Ovary (tissue), 7 donors: ENCODE measurements at regions not wholly inside any gene's neighbourhood (a gene's known extent, or its start where the extent isn't known, plus 50 kb on each side); places are given as distances from the start of the nearest gene placed in this dataset.

ENCODE experiments used
- DNase-seq, 5 donors: peaks; one replicate each; pipeline ENCODE4 v3.0.0-alpha.2; 2019 to 2020
- H3K27ac ChIP-seq, 2 donors: fragments of 200-600 bp; one replicate each; pipeline versions ENCODE4 v1.5.1 to v1.8.0; 2019 to 2022
- H3K27me3 ChIP-seq: fragments of 200-600 bp; one replicate; pipeline ENCODE4 v1.8.0; 2022
- H3K36me3 ChIP-seq: fragments of 200-600 bp; sonication (generic); one replicate; pipeline ENCODE4 v1.5.1; 2019
- H3K4me1 ChIP-seq: one replicate; pipeline ENCODE4 v1.8.1; 2013; ENCODE audit warnings: mild to moderate bottlenecking, moderate library complexity; ENCODE audit not compliant: insufficient read depth
- H3K4me3 ChIP-seq: fragments of 200-600 bp; sonication (generic); one replicate; pipeline ENCODE4 v1.5.1; 2017
- H3K9me3 ChIP-seq, 2 donors: fragments of 200-600 bp in 1 of 2; sonication (generic) in 1 of 2; one replicate each; pipeline versions ENCODE4 v1.5.1 to v1.8.1; 2013 to 2019; ENCODE audit warnings: mild to moderate bottlenecking in 1 of 2, moderate library complexity in 1 of 2
- CTCF ChIP-seq, 3 donors: fragments of 450-650 bp in 2 of 3; fragments of 200-600 bp in 1 of 3; IDR thresholded peaks; one replicate each; pipeline versions ENCODE4 v1.5.1 to v1.8.0; 2016 to 2022; ENCODE audit warnings: antibody characterized with exemption in 3 of 3, mild to moderate bottlenecking in 1 of 3
- EP300 ChIP-seq: sonication (generic); formaldehyde crosslinking; IDR thresholded peaks from one replicate; pipeline ENCODE4 v1.6.1; 2017; ENCODE audit warnings: antibody characterized with exemption
- POLR2A ChIP-seq: fragments of 450-650 bp; IDR thresholded peaks from one replicate; pipeline ENCODE4 v1.6.1; 2017; ENCODE audit warnings: antibody characterized with exemption, mild to moderate bottlenecking, moderate library complexity
- WGBS, 3 donors: extraction: QIAGEN DNeasy Blood & Tissue Kit in 1 of 3; methylation state at CpG; one replicate each; pipeline versions ENCODE4 v1.1.5 to v1.1.7; 2013 to 2017; 5-methylcytosine and 5-hydroxymethylcytosine counted together
- intact Hi-C, 4 donors: fragments of 100-400 bp; cut with DNase I; formaldehyde crosslinking; loops; one replicate each; pipeline versions ENCODE4 v1.11.0 to v1.15.1; 2022 to 2023
- donor health status: DM: no; HTN: no; CAD: no; lungs with moderate emphysema.
- donor health status: DM: no; HTN: no; CAD: no.
- donor health status: Bipolar disorder and iron deficiency.
- donor health status: DM: no; HTN: no; CAD: no.
- donor health status: DM: yes; HTN: yes; CAD: no.

GRCh38 chr18:60966876-60967275 is 366.4 kb upstream of the CDH20 start:
- H3K27ac ChIP-seq: no peak overlapping the region
- H3K36me3 ChIP-seq: no peaks in the 10 kb centered on the region
- TF ChIP-seq CTCF (IDR thresholded peaks at IDR 0.05) (no peak), POLR2A (no peak), EP300 (no peak)
- 39 to 44% (median 42%) methylated on average over 2 of the region's 2 CpGs for WGBS, 3 donors
- no peak overlapping the region for H3K4me3 ChIP-seq
- DNase-seq: no peak
- H3K4me1 ChIP-seq: no peaks in the 10 kb centered on the region
- no peaks in the 10 kb centered on the region for H3K27me3 ChIP-seq
- intact Hi-C loops: no loop called here
- H3K9me3 ChIP-seq: no peaks in the 10 kb centered on the region

- H3K36me3 ChIP-seq: no peaks in the 10 kb centered on the region
- intact Hi-C loops: no loop called here
Observed at GRCh38 chr18:60975420-60975819, 357.8 kb upstream of the CDH20 start.

GRCh38 chr18:60976976-60977375 is 356.3 kb upstream of the CDH20 start:
- Histone ChIP-seq H3K27me3 (no peaks in the 10 kb centered on the region), H3K27ac (no peak overlapping the region), H3K4me1 (peaks cover 5% of the 10 kb centered on the region), H3K4me3 (no peak overlapping the region), H3K9me3 (no peaks in the 10 kb centered on the region), H3K36me3 (no peaks in the 10 kb centered on the region)
- intact Hi-C loops: no loop called here
- no peak for TF ChIP-seq CTCF (IDR thresholded peaks at IDR 0.05)
- no peak for TF ChIP-seq POLR2A
- no peak for TF ChIP-seq EP300
- WGBS, 3 donors: 91 to 93% (median 92%) methylated on average over 3 of the region's 3 CpGs
- no peak for DNase-seq

More at GRCh38 chr18:60975420-60975819, 357.8 kb upstream of the CDH20 start:
- WGBS, 3 donors: 80 to 84% (median 80%) methylated on average over 7 of the region's 7 CpGs
- no peaks in the 10 kb centered on the region for H3K27me3 ChIP-seq
- H3K4me1 ChIP-seq: peaks cover 2% of the 10 kb centered on the region
- H3K4me3 ChIP-seq: no peak overlapping the region
- no peak overlapping the region for H3K27ac ChIP-seq
- no peak for TF ChIP-seq EP300
- no peak for TF ChIP-seq CTCF (IDR thresholded peaks at IDR 0.05)
- no peak for TF ChIP-seq POLR2A
- H3K9me3 ChIP-seq: no peaks in the 10 kb centered on the region
- DNase-seq: no peak

- Histone ChIP-seq H3K27me3 (no peaks in the 10 kb centered on the region), H3K4me1 (peaks cover 5% of the 10 kb centered on the region), H3K36me3 (no peaks in the 10 kb centered on the region), H3K9me3 (no peaks in the 10 kb centered on the region), H3K27ac (no peak overlapping the region), H3K4me3 (no peak overlapping the region)
- DNase-seq: no peak
- TF ChIP-seq EP300 (no peak), CTCF (IDR thresholded peaks at IDR 0.05) (no peak), POLR2A (no peak)
- intact Hi-C loops: no loop called here
- WGBS, 3 donors: 52 to 59% (median 58%) methylated on average over 6 of the region's 6 CpGs
Observed at GRCh38 chr18:60978338-60978737, 354.9 kb upstream of the CDH20 start.
